ENCODE measurements at regions not wholly inside any gene's neighbourhood (a gene's known extent, or its start where the extent isn't known, plus 50 kb on each side); places are given as distances from the start of the nearest gene placed in this dataset.
"Not testable (repeated sequence)": the region's sequence is repeated elsewhere in the genome, so short reads cannot be mapped to it uniquely, and the experiment has no call there.

DNA sequence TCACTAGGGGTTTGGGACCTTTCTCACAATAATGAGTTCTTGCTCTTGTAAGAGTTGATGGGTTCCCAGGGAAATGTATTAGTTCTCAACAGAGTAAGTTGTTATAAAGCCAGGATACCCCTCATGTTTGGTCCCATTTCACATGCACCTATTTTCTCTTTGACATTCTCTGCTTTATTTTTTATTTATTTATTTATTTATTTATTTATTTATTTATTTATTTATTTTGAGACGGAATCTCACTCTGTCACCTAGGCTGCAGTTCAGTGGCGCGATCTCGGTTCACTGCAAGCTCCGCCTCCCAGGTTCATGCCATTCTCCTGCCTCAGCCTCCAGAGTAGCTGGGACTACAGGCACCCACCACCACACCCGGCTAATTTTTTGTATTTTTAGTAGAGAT is 52.2 kb downstream of the ACTRT1 start:
- not testable (repeated sequence) for DNase-seq

DNA sequence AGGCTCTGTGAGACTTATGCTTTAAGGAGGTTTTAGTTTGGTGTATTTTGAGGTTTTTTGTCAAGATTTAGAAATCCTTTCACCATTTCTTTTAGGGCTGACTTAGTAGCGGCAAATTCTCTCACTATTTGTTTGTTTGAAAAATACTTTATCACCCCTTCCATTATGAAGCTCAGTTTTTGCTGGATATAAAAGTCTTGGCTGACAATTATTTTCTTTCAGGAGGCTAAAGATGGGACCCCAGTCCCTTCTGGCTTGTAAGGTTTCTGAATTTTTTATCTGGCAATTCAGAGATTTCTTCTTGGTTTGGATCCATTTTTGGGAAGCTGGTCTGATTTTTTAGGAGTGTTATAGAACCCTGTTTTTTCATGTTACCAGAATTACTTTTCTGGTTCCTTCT is 88.5 kb downstream of the ACTRT1 start:
- DNase-seq: no peak

DNA sequence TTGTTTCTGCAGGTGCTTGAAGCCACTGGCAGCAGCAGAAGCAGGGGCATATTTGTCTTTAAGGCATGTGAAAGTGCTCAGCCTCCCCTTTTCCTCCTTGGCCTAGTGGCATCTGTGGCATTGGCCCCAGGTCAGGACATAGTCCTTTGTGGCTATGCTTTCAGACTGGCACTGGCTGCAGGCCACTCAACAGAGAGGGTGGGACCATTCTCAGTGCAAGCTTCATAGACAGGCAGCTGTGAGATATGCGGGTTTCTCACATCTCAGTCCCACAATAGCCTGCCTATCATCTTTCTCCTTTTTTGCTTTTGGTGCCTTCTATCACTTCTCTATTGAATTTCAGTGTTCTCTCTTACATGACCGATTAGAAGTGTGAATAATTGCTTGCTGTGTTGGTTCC is 104.8 kb downstream of the ACTRT1 start:
- DNase-seq: no peak

GRCh38 chrX:127943571-127943970 is 108.6 kb downstream of the ACTRT1 start:
- DNase-seq: no peak

- DNase-seq: no peak
Observed at GRCh38 chrX:127908384-127908783, 143.8 kb downstream of the ACTRT1 start.

- no peak for DNase-seq
Observed at GRCh38 chrX:127888767-127889166, 163.4 kb downstream of the ACTRT1 start.

- DNase-seq: no peak
Observed at GRCh38 chrX:127884921-127885320, 167.3 kb downstream of the ACTRT1 start.

GRCh38 chrX:127879585-127879984 is 172.6 kb downstream of the ACTRT1 start:
- DNase-seq: no peak

DNA sequence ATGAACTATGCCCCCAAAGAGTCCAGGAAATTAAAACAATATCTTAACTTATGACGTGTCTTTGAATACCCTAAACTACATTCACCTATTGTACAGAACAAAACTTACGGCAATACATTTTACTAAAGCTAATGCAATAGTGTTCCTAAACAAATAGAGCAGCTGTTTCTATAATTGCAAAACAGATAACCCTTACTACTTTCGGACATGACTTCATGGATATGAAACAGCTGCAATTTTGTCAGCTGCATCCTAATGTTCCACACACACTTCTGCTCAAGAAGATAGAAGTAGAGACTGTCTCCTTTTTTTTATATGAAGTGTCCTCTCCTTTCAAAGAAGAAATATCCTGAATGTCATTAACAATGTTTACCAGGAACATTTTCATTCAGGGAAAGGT is 174.9 kb downstream of the ACTRT1 start:
- DNase-seq: peak; percentile 4

DNA sequence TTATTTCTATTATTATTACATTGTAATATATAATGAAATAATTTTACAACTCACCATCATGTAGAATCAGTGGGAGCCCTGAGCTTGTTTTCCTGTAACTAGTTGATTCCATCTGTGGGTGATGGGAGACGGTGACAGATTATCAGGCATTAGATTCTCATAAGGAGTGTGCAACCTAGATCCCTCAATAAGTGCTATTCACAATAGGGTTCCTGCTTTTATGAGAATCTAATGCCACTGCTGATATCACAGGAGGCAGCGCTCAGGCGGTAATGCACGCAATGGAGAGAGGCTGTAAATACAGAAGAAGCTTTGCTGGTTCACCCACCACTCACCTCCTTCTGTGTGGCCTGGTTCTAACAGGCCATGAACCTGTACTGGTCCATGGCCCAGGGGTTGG is 178.6 kb downstream of the ACTRT1 start:
- DNase-seq: no peak

DNA sequence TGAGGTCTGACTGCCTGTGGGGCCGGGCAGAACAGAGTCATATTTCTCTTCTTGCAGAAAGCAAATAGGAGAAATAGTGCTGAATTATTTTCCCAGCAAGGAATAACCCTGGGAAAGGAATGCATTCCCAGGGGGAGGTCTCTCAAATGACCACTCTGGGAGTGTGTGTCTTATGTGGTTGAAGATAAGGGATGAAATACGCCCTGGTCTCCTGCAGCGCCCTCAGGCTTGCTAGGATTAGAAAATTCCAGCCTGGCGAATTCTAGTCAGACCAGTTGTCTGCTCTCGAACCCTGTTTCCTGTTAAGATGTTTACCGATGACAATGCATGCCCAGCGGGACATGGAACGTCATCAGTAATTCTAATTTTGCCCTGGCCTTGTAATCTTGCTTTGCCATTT is 185.3 kb downstream of the ACTRT1 start:
- DNase-seq: not testable (repeated sequence)

DNA sequence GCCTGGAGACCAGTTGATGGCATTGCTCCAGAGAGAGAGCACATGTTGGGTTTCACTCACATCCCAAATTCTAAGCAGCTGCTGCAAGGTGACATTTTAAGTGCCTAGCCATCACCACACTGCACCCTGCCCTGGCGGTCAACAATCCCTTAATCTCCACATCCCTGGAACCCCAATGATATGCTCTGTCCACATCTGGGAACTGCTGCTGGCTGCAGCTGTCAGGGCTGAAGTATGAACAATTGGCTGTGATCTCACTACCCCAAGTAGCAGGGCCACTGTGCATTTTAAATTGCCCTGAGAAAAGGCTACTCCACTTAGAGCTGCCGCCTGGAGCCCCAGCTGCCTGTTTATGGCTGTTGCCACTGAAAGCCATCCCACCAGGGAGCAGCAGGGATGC is 190.6 kb downstream of the ACTRT1 start:
- DNase-seq: no peak
